ENCODE measurements at regions not wholly inside any gene's neighbourhood (a gene's known extent, or its start where the extent isn't known, plus 50 kb on each side); places are given as distances from the start of the nearest gene placed in this dataset.
"Not testable (repeated sequence)": the region's sequence is repeated elsewhere in the genome, so short reads cannot be mapped to it uniquely, and the experiment has no call there.

GRCh38 chr5:164132358-164132757 lies 626.9 kb downstream of the MAT2B start:
- intact Hi-C loops (cut with DNase I) = no loop called here
- no peak for DNase-seq (ENCODE audit: low spot score)

GRCh38 chr5:164137095-164137494 lies 631.7 kb downstream of the MAT2B start:
- intact Hi-C loops (cut with DNase I) = no loop called here
- DNase-seq (ENCODE audit: low spot score) = no peak

- no peak for DNase-seq (ENCODE audit: low spot score)
- intact Hi-C loops (cut with DNase I) = no loop called here
Measured at GRCh38 chr5:164139423-164139822, 634.0 kb downstream of the MAT2B start.

- intact Hi-C loops (cut with DNase I) = no loop called here
- no peak for DNase-seq (ENCODE audit: low spot score)
Measured at GRCh38 chr5:164145458-164145857, 640.0 kb downstream of the MAT2B start.

- intact Hi-C loops (cut with DNase I) = no loop called here
- DNase-seq (ENCODE audit: low spot score) = no peak
Measured at GRCh38 chr5:164146223-164146622, 640.8 kb downstream of the MAT2B start.

- DNase-seq (ENCODE audit: low spot score) = no peak
- intact Hi-C loops (cut with DNase I) = no loop called here
Measured at GRCh38 chr5:164148292-164148691, 642.9 kb downstream of the MAT2B start.

- intact Hi-C loops (cut with DNase I) = not testable (repeated sequence)
Measured at GRCh38 chr5:164152539-164152938, 647.1 kb downstream of the MAT2B start.

GRCh38 chr5:164153469-164154172 lies 648.2 kb downstream of the MAT2B start:
- intact Hi-C loops (cut with DNase I) = no loop called here
- DNase-seq (ENCODE audit: low spot score) = no peak

More at GRCh38 chr5:164152539-164152938, 647.1 kb downstream of the MAT2B start:
- not testable (repeated sequence) for DNase-seq (ENCODE audit: low spot score)

GRCh38 chr5:164170814-164171213 lies 665.4 kb downstream of the MAT2B start:
- DNase-seq (ENCODE audit: low spot score) = no peak
- intact Hi-C loops (cut with DNase I) = no loop called here

- DNase-seq (ENCODE audit: low spot score) = no peak
- intact Hi-C loops (cut with DNase I) = no loop called here
Measured at GRCh38 chr5:164175083-164175482, 669.7 kb downstream of the MAT2B start.

GRCh38 chr5:164179406-164179805 lies 674.0 kb downstream of the MAT2B start:
- intact Hi-C loops (cut with DNase I) = no loop called here
- no peak for DNase-seq (ENCODE audit: low spot score)

- DNase-seq (ENCODE audit: low spot score) = no peak
- intact Hi-C loops (cut with DNase I) = no loop called here
Measured at GRCh38 chr5:164181604-164182003, 676.2 kb downstream of the MAT2B start.

GRCh38 chr5:164184158-164184557 lies 678.7 kb downstream of the MAT2B start:
- intact Hi-C loops (cut with DNase I) = no loop called here
- DNase-seq (ENCODE audit: low spot score) = no peak

GRCh38 chr5:164185000-164185399 lies 679.6 kb downstream of the MAT2B start:
- DNase-seq (ENCODE audit: low spot score) = no peak
- intact Hi-C loops (cut with DNase I) = no loop called here

DNA sequence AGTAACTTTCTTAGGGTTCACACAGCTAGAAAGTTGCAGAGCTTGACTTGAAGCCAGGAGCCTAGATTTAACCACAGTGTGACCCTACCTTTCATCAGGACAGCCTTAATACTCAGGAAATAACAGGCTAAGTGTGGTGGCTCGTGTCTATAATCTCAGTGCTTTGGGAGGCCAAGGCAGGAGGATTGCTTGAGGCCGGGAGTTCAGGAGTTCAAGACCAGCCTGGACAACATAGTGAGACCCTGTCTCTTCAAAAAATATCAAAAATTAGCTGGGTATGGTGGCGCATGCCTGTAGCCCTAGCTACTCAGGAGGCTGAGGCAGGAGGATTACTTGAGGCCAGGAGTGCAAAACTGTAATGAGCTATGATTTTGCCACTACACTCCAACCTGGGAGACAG lies 681.1 kb downstream of the MAT2B start:
- no peak for DNase-seq (ENCODE audit: low spot score)
- intact Hi-C loops (cut with DNase I) = no loop called here

- no peak for DNase-seq (ENCODE audit: low spot score)
- intact Hi-C loops (cut with DNase I) = no loop called here
Measured at GRCh38 chr5:164187785-164188184, 682.4 kb downstream of the MAT2B start.

GRCh38 chr5:164188733-164189148 lies 683.3 kb downstream of the MAT2B start:
- intact Hi-C loops (cut with DNase I) = no loop called here
- DNase-seq (ENCODE audit: low spot score) = no peak

- no peak for DNase-seq (ENCODE audit: low spot score)
- intact Hi-C loops (cut with DNase I) = no loop called here
Measured at GRCh38 chr5:164191240-164191639, 685.8 kb downstream of the MAT2B start.

- no peak for DNase-seq (ENCODE audit: low spot score)
- intact Hi-C loops (cut with DNase I) = no loop called here
Measured at GRCh38 chr5:164202338-164202737, 696.9 kb downstream of the MAT2B start.

- intact Hi-C loops (cut with DNase I) = no loop called here
- DNase-seq (ENCODE audit: low spot score) = no peak
Measured at GRCh38 chr5:164203581-164204225, 698.3 kb downstream of the MAT2B start.

GRCh38 chr5:164204338-164204946 lies 699.0 kb downstream of the MAT2B start:
- DNase-seq (ENCODE audit: low spot score) = no peak
- intact Hi-C loops (cut with DNase I) = no loop called here

All from cardiac septum (tissue), 1 donor.